ENCODE measurements at regions not wholly inside any gene's neighbourhood (a gene's known extent, or its start where the extent isn't known, plus 50 kb on each side); places are given as distances from the start of the nearest gene placed in this dataset.

- H3K27me3 ChIP-seq (ENCODE audit: control insufficient read depth in 5 of 5, insufficient read depth in 4 of 5, low read length in 5 of 5), result peaks cover 0 to 4% (median 0%) of the 10 kb centered on the region in 5 donors
- H3K9ac ChIP-seq (ENCODE audit: low read length in 5 of 5), result no peak overlapping the region
- no peaks in the 10 kb centered on the region for H3K36me3 ChIP-seq (ENCODE audit: control insufficient read depth in 5 of 5, insufficient read depth in 5 of 5, low read length in 5 of 5)
- no peak overlapping the region for H3K4me3 ChIP-seq (ENCODE audit: low read depth in 1 of 5, low read length in 5 of 5)
- H3K9me3 ChIP-seq (ENCODE audit: control insufficient read depth in 5 of 5, low read length in 5 of 5), result no peaks in the 10 kb centered on the region
- H3K27ac ChIP-seq (ENCODE audit: low read depth, low read length), result no peak overlapping the region
- H3K4me1 ChIP-seq (ENCODE audit: control insufficient read depth in 5 of 5, insufficient read depth in 5 of 5, low read length in 5 of 5), result peaks cover 0 to 4% (median 0%) of the 10 kb centered on the region in 5 donors
Measured at GRCh38 chr11:81644239-81644840, 1089.3 kb downstream of the FAM181B start.

GRCh38 chr11:81634483-81634882 lies 1099.2 kb downstream of the FAM181B start:
- Histone ChIP-seq H3K27ac (ENCODE audit: low read depth, low read length) (no peak overlapping the region), H3K4me3 (ENCODE audit: low read depth in 1 of 5, low read length in 5 of 5) (no peak overlapping the region), H3K27me3 (ENCODE audit: control insufficient read depth in 5 of 5, insufficient read depth in 4 of 5, low read length in 5 of 5) (no peaks in the 10 kb centered on the region), H3K36me3 (ENCODE audit: control insufficient read depth in 5 of 5, insufficient read depth in 5 of 5, low read length in 5 of 5) (no peaks in the 10 kb centered on the region), H3K9ac (ENCODE audit: low read length in 5 of 5) (no peak overlapping the region), H3K9me3 (ENCODE audit: control insufficient read depth in 5 of 5, low read length in 5 of 5) (no peaks in the 10 kb centered on the region), H3K4me1 (ENCODE audit: control insufficient read depth in 5 of 5, insufficient read depth in 5 of 5, low read length in 5 of 5) (no peaks in the 10 kb centered on the region)

GRCh38 chr11:81602508-81602907 lies 1131.2 kb downstream of the FAM181B start:
- Histone ChIP-seq H3K27ac (ENCODE audit: low read depth, low read length) (no peak overlapping the region), H3K9me3 (ENCODE audit: control insufficient read depth in 5 of 5, low read length in 5 of 5) (no peaks in the 10 kb centered on the region), H3K36me3 (ENCODE audit: control insufficient read depth in 5 of 5, insufficient read depth in 5 of 5, low read length in 5 of 5) (no peaks in the 10 kb centered on the region), H3K4me3 (ENCODE audit: low read depth in 1 of 5, low read length in 5 of 5) (no peak overlapping the region), H3K9ac (ENCODE audit: low read length in 5 of 5) (no peak overlapping the region), H3K4me1 (ENCODE audit: control insufficient read depth in 5 of 5, insufficient read depth in 5 of 5, low read length in 5 of 5) (no peaks in the 10 kb centered on the region), H3K27me3 (ENCODE audit: control insufficient read depth in 5 of 5, insufficient read depth in 4 of 5, low read length in 5 of 5) (no peaks in the 10 kb centered on the region)

GRCh38 chr11:81596704-81597103 lies 1137.0 kb downstream of the FAM181B start:
- Histone ChIP-seq H3K27ac (ENCODE audit: low read depth, low read length) (no peak overlapping the region), H3K9ac (ENCODE audit: low read length in 5 of 5) (no peak overlapping the region), H3K4me3 (ENCODE audit: low read depth in 1 of 5, low read length in 5 of 5) (no peak overlapping the region), H3K9me3 (ENCODE audit: control insufficient read depth in 5 of 5, low read length in 5 of 5) (no peaks in the 10 kb centered on the region), H3K4me1 (ENCODE audit: control insufficient read depth in 5 of 5, insufficient read depth in 5 of 5, low read length in 5 of 5) (no peaks in the 10 kb centered on the region), H3K27me3 (ENCODE audit: control insufficient read depth in 5 of 5, insufficient read depth in 4 of 5, low read length in 5 of 5) (no peaks in the 10 kb centered on the region), H3K36me3 (ENCODE audit: control insufficient read depth in 5 of 5, insufficient read depth in 5 of 5, low read length in 5 of 5) (no peaks in the 10 kb centered on the region)

- Histone ChIP-seq H3K27ac (ENCODE audit: low read depth, low read length) (no peak overlapping the region), H3K9me3 (ENCODE audit: control insufficient read depth in 5 of 5, low read length in 5 of 5) (peaks cover 0 to 3% (median 0%) of the 10 kb centered on the region in 5 donors), H3K27me3 (ENCODE audit: control insufficient read depth in 5 of 5, insufficient read depth in 4 of 5, low read length in 5 of 5) (no peaks in the 10 kb centered on the region), H3K9ac (ENCODE audit: low read length in 5 of 5) (no peak overlapping the region), H3K4me1 (ENCODE audit: control insufficient read depth in 5 of 5, insufficient read depth in 5 of 5, low read length in 5 of 5) (no peaks in the 10 kb centered on the region), H3K4me3 (ENCODE audit: low read depth in 1 of 5, low read length in 5 of 5) (no peak overlapping the region), H3K36me3 (ENCODE audit: control insufficient read depth in 5 of 5, insufficient read depth in 5 of 5, low read length in 5 of 5) (no peaks in the 10 kb centered on the region)
Measured at GRCh38 chr11:81585390-81585933, 1148.2 kb downstream of the FAM181B start.

- H3K27ac ChIP-seq (ENCODE audit: low read depth, low read length), result no peak overlapping the region
- H3K4me1 ChIP-seq (ENCODE audit: control insufficient read depth in 5 of 5, insufficient read depth in 5 of 5, low read length in 5 of 5), result no peaks in the 10 kb centered on the region
- H3K36me3 ChIP-seq (ENCODE audit: control insufficient read depth in 5 of 5, insufficient read depth in 5 of 5, low read length in 5 of 5), result no peaks in the 10 kb centered on the region
- H3K4me3 ChIP-seq (ENCODE audit: low read depth in 1 of 5, low read length in 5 of 5), result no peak overlapping the region
- no peaks in the 10 kb centered on the region for H3K9me3 ChIP-seq (ENCODE audit: control insufficient read depth in 5 of 5, low read length in 5 of 5)
- H3K27me3 ChIP-seq (ENCODE audit: control insufficient read depth in 5 of 5, insufficient read depth in 4 of 5, low read length in 5 of 5), result no peaks in the 10 kb centered on the region
- H3K9ac ChIP-seq (ENCODE audit: low read length in 5 of 5), result no peak overlapping the region
Measured at GRCh38 chr11:81579339-81579738, 1154.3 kb downstream of the FAM181B start.

GRCh38 chr11:81578571-81578970 lies 1155.1 kb downstream of the FAM181B start:
- Histone ChIP-seq H3K4me3 (ENCODE audit: low read depth in 1 of 5, low read length in 5 of 5) (no peak overlapping the region), H3K4me1 (ENCODE audit: control insufficient read depth in 5 of 5, insufficient read depth in 5 of 5, low read length in 5 of 5) (no peaks in the 10 kb centered on the region), H3K27ac (ENCODE audit: low read depth, low read length) (no peak overlapping the region), H3K36me3 (ENCODE audit: control insufficient read depth in 5 of 5, insufficient read depth in 5 of 5, low read length in 5 of 5) (no peaks in the 10 kb centered on the region), H3K9ac (ENCODE audit: low read length in 5 of 5) (no peak overlapping the region), H3K27me3 (ENCODE audit: control insufficient read depth in 5 of 5, insufficient read depth in 4 of 5, low read length in 5 of 5) (no peaks in the 10 kb centered on the region), H3K9me3 (ENCODE audit: control insufficient read depth in 5 of 5, low read length in 5 of 5) (no peaks in the 10 kb centered on the region)

- Histone ChIP-seq H3K27ac (ENCODE audit: low read depth, low read length) (no peak overlapping the region), H3K27me3 (ENCODE audit: control insufficient read depth in 5 of 5, insufficient read depth in 4 of 5, low read length in 5 of 5) (no peaks in the 10 kb centered on the region), H3K9me3 (ENCODE audit: control insufficient read depth in 5 of 5, low read length in 5 of 5) (no peaks in the 10 kb centered on the region), H3K4me1 (ENCODE audit: control insufficient read depth in 5 of 5, insufficient read depth in 5 of 5, low read length in 5 of 5) (no peaks in the 10 kb centered on the region), H3K4me3 (ENCODE audit: low read depth in 1 of 5, low read length in 5 of 5) (no peak overlapping the region), H3K9ac (ENCODE audit: low read length in 5 of 5) (no peak overlapping the region), H3K36me3 (ENCODE audit: control insufficient read depth in 5 of 5, insufficient read depth in 5 of 5, low read length in 5 of 5) (no peaks in the 10 kb centered on the region)
Measured at GRCh38 chr11:81574301-81574700, 1159.4 kb downstream of the FAM181B start.

GRCh38 chr11:81573367-81573766 lies 1160.3 kb downstream of the FAM181B start:
- H3K36me3 ChIP-seq (ENCODE audit: control insufficient read depth in 5 of 5, insufficient read depth in 5 of 5, low read length in 5 of 5), result no peaks in the 10 kb centered on the region
- no peak overlapping the region for H3K4me3 ChIP-seq (ENCODE audit: low read depth in 1 of 5, low read length in 5 of 5)
- no peaks in the 10 kb centered on the region for H3K9me3 ChIP-seq (ENCODE audit: control insufficient read depth in 5 of 5, low read length in 5 of 5)
- no peaks in the 10 kb centered on the region for H3K4me1 ChIP-seq (ENCODE audit: control insufficient read depth in 5 of 5, insufficient read depth in 5 of 5, low read length in 5 of 5)
- no peak overlapping the region for H3K27ac ChIP-seq (ENCODE audit: low read depth, low read length)
- H3K27me3 ChIP-seq (ENCODE audit: control insufficient read depth in 5 of 5, insufficient read depth in 4 of 5, low read length in 5 of 5), result no peaks in the 10 kb centered on the region
- H3K9ac ChIP-seq (ENCODE audit: low read length in 5 of 5), result no peak overlapping the region

GRCh38 chr11:81570669-81571068 lies 1163.0 kb downstream of the FAM181B start:
- Histone ChIP-seq H3K4me3 (ENCODE audit: low read depth in 1 of 5, low read length in 5 of 5) (no peak overlapping the region), H3K36me3 (ENCODE audit: control insufficient read depth in 5 of 5, insufficient read depth in 5 of 5, low read length in 5 of 5) (no peaks in the 10 kb centered on the region), H3K9me3 (ENCODE audit: control insufficient read depth in 5 of 5, low read length in 5 of 5) (no peaks in the 10 kb centered on the region), H3K4me1 (ENCODE audit: control insufficient read depth in 5 of 5, insufficient read depth in 5 of 5, low read length in 5 of 5) (no peaks in the 10 kb centered on the region), H3K9ac (ENCODE audit: low read length in 5 of 5) (no peak overlapping the region), H3K27ac (ENCODE audit: low read depth, low read length) (no peak overlapping the region), H3K27me3 (ENCODE audit: control insufficient read depth in 5 of 5, insufficient read depth in 4 of 5, low read length in 5 of 5) (no peaks in the 10 kb centered on the region)

Data from subcutaneous abdominal adipose tissue (tissue), 5 donors.